HCT116 (cell line): ENCODE measurements at regions not wholly inside any gene's neighbourhood (a gene's known extent, or its start where the extent isn't known, plus 50 kb on each side); places are given as distances from the start of the nearest gene placed in this dataset.
A peak's percentile ranks its signal among the peaks of the same experiment; 100 is the strongest.
"Not testable (repeated sequence)": the region's sequence is repeated elsewhere in the genome, so short reads cannot be mapped to it uniquely, and the experiment has no call there.

Source experiments
- ATAC-seq: fragments of 200-7000 bp; cut with Tn5 transposase; 2 replicates; pipeline ENCODE4 v1.9.1; 2020; ENCODE audit warnings: mild to moderate bottlenecking, moderate library complexity
- BruUV-seq: library from RNA; stranded (reverse); fragments of 400-500 nt; replicated peaks from 2 replicates; lab custom pipeline; 2021; lab: Mats Ljungman, UMichigan
- CTCF ChIA-PET: fragments of 300-600 bp; sonication (Branson Sonifier 250); formaldehyde crosslinking; loops from one replicate; lab custom pipeline; 2021; ENCODE audit warnings: antibody characterized with exemption; lab: Charles Lee
- POLR2A ChIA-PET: fragments of 300-600, 350-600 bp; sonication (Branson Sonifier 250); formaldehyde crosslinking; loops from one replicate; lab custom pipeline; 2021; ENCODE audit warnings: antibody characterized with exemption; lab: Charles Lee
- RAD21 ChIA-PET, 2 experiments: fragments of 300-600 bp; sonication (Branson Sonifier 250); formaldehyde crosslinking; loops; one replicate each; lab custom pipeline; 2023; ENCODE audit warnings: low total read pairs in 2 of 2; ENCODE audit not compliant: uncharacterized antibody in 2 of 2, unreplicated experiment in 2 of 2, low non-redundant PET in 1 of 2; lab: Charles Lee
- DNase-seq: peaks from one replicate; pipeline ENCODE4 v3.0.0-alpha.2; 2010; ENCODE audit warnings: low read depth, low spot score
- H2AFZ ChIP-seq: fragments of 200-600 bp; shearing (Covaris generic), sonication (generic); 2 replicates; pipeline ENCODE4 v1.6.1; 2017; ENCODE audit warnings: low read depth, mixed run types, mixed read lengths, antibody characterized with exemption, low read length; ENCODE audit not compliant: poor library complexity, severe bottlenecking
- H3K27ac ChIP-seq: 2 replicates; pipeline ENCODE4 v1.5.1; 2012; ENCODE audit warnings: low read depth, low read length
- H3K27me3 ChIP-seq: fragments of 200-600 bp; sonication (generic); 2 replicates; pipeline ENCODE4 v1.6.1; 2016; ENCODE audit warnings: mixed run types, low read length, mixed read lengths; ENCODE audit not compliant: insufficient read depth
- H3K36me3 ChIP-seq, 2 experiments: fragments of 200-500 bp in 1 of 2; fragments of 200-600 bp in 1 of 2; sonication (Bioruptor generic) in 1 of 2; sonication (generic) in 1 of 2; 2 replicates each; pipeline versions ENCODE4 v1.5.1 to v1.6.1; 2014 to 2016; ENCODE audit warnings: low read length in 2 of 2, inconsistent platforms in 1 of 2, mixed read lengths in 1 of 2, mixed run types in 1 of 2; ENCODE audit not compliant: insufficient read depth in 2 of 2, control insufficient read depth in 1 of 2
- H3K4me1 ChIP-seq, 2 experiments: fragments of 200-600 bp in 1 of 2; sonication (generic) in 1 of 2; 2 replicates each; pipeline versions ENCODE4 v1.5.1 to v1.6.1; 2012 to 2017; ENCODE audit warnings: low read length in 2 of 2, inconsistent platforms in 1 of 2, mild to moderate bottlenecking in 1 of 2, mixed read lengths in 1 of 2, mixed run types in 1 of 2, moderate library complexity in 1 of 2; ENCODE audit not compliant: insufficient read depth in 2 of 2, control insufficient read depth in 1 of 2
- H3K4me2 ChIP-seq: fragments of 200-600 bp; sonication (generic); 2 replicates; pipeline ENCODE4 v1.6.1; 2017; ENCODE audit warnings: mixed run types, low read length, mixed read lengths
- H3K4me3 ChIP-seq, 2 experiments: fragments of 200-600 bp in 1 of 2; sonication (generic) in 1 of 2; replicated peaks in 1 of 2; 2 replicates each; pipeline ENCODE4 v1.5.1; 2011 to 2016; ENCODE audit warnings: low read length in 2 of 2, control low read depth in 1 of 2, low read depth in 1 of 2, mild to moderate bottlenecking in 1 of 2, mixed read lengths in 1 of 2, mixed run types in 1 of 2
- H3K79me2 ChIP-seq: fragments of 200-600 bp; sonication (generic); 2 replicates; pipeline ENCODE4 v1.6.1; 2017; ENCODE audit warnings: mild to moderate bottlenecking, mixed run types, low read length, moderate library complexity, mixed read lengths; ENCODE audit not compliant: insufficient read depth
- H3K9ac ChIP-seq: fragments of 200-600 bp; sonication (generic); 2 replicates; pipeline ENCODE4 v1.6.1; 2016; ENCODE audit warnings: low read length, mixed read lengths
- H3K9me2 ChIP-seq: fragments of 200-600 bp; sonication (generic), shearing (Covaris generic); 2 replicates; pipeline ENCODE4 v1.6.1; 2017; ENCODE audit warnings: mixed run types, mild to moderate bottlenecking, moderate library complexity; ENCODE audit not compliant: insufficient read depth
- H3K9me3 ChIP-seq, 2 experiments: fragments of 200-500 bp in 1 of 2; fragments of 200-600 bp in 1 of 2; sonication (Bioruptor generic) in 1 of 2; sonication (generic) in 1 of 2; 2 replicates each; pipeline ENCODE4 v1.6.1; 2014 to 2017; ENCODE audit warnings: low read length in 2 of 2, mixed read lengths in 2 of 2, inconsistent platforms in 1 of 2, low read depth in 1 of 2, mild to moderate bottlenecking in 1 of 2, mixed run types in 1 of 2, moderate library complexity in 1 of 2; ENCODE audit not compliant: control insufficient read depth in 1 of 2, insufficient read depth in 1 of 2
- H4K20me1 ChIP-seq: fragments of 200-600 bp; sonication (generic), shearing (Covaris generic); 2 replicates; pipeline ENCODE4 v1.6.1; 2017; ENCODE audit warnings: mixed run types, mild to moderate bottlenecking, moderate library complexity; ENCODE audit not compliant: insufficient read depth
- CEBPB ChIP-seq: IDR thresholded peaks from 2 replicates; pipeline ENCODE4 v1.6.1; 2012; ENCODE audit warnings: low read depth
- EZH2phosphoT487 ChIP-seq: fragments of 200-600 bp; IDR thresholded peaks from 2 replicates; pipeline ENCODE4 v1.6.1; 2018; ENCODE audit warnings: antibody characterized with exemption, borderline replicate concordance
- FOSL1 ChIP-seq: IDR thresholded peaks from 2 replicates; pipeline ENCODE4 v1.6.1; 2012; ENCODE audit warnings: low read depth
- JUND ChIP-seq: IDR thresholded peaks from 2 replicates; pipeline ENCODE4 v1.6.1; 2012
- POLR2AphosphoS5 ChIP-seq: IDR thresholded peaks from 2 replicates; pipeline ENCODE4 v1.6.1; 2011; ENCODE audit warnings: mild to moderate bottlenecking, low read depth, low read length, moderate library complexity
- RAD21 ChIP-seq: IDR thresholded peaks from 2 replicates; pipeline ENCODE4 v1.6.1; 2012; ENCODE audit warnings: low read depth, mild to moderate bottlenecking
- SIN3A ChIP-seq: IDR thresholded peaks from 2 replicates; pipeline ENCODE4 v1.6.1; 2012; ENCODE audit warnings: low read depth
- SP1 ChIP-seq: IDR thresholded peaks from 2 replicates; pipeline ENCODE4 v1.6.1; 2012; ENCODE audit warnings: low read depth
- SRF ChIP-seq: IDR thresholded peaks from 2 replicates; pipeline ENCODE4 v1.6.1; 2012; ENCODE audit warnings: low read depth
- TCF7L2 ChIP-seq: IDR thresholded peaks from 2 replicates; pipeline ENCODE4 v1.7.0; 2011; ENCODE audit warnings: borderline replicate concordance, inconsistent platforms; ENCODE audit not compliant: insufficient read depth, insufficient read length; ENCODE audit errors: extremely low read depth
- ZFX ChIP-seq: fragments of 450-650 bp; IDR thresholded peaks from 2 replicates; pipeline ENCODE4 v1.6.1; 2017
- ZNF274 ChIP-seq: fragments of 200-500 bp; sonication (Bioruptor generic); IDR thresholded peaks from 2 replicates; pipeline ENCODE4 v1.6.1; 2014; ENCODE audit warnings: mild to moderate bottlenecking, low read depth, low read length, inconsistent platforms
- intact Hi-C: fragments of 100-400 bp; cut with micrococcal nuclease; formaldehyde crosslinking; loops from 2 replicates; pipeline ENCODE4 v1.10.0; 2022
- TF ChIP-seq, protein P1 (sequence below): IDR thresholded peaks from 2 replicates; pipeline ENCODE4 v1.6.1; 2012; ENCODE audit warnings: low read depth

DNA sequence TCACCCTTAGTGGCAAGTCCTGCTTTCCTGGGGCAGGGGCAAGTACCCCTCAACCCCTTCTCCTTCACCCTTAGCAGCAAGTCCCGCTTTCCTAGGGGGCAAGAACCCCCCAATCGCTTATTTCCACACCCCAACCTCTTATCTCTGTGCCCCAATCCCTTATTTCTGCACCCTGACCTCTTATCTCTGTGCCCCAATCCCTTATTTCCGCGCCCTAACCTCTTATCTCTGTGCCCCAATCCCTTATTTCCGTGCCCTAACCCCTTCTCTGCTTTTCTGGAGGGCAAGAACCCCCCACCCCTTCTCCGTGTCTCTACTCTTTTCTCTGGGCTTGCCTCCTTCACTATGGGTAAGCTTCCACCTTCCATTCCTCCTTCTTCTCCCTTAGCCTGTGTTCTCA, 154.6 kb upstream of the NANOGP8 start:
- BruUV-seq, RAD21 ChIA-PET, H3K27me3 ChIP-seq, H3K79me2 ChIP-seq, H3K36me3 ChIP-seq, POLR2A ChIA-PET, H2AFZ ChIP-seq, CTCF ChIA-PET, H3K9ac ChIP-seq, DNase-seq, H3K27ac ChIP-seq, H3K4me3 ChIP-seq, intact Hi-C loops, H3K4me2 ChIP-seq, H3K4me1 ChIP-seq, H3K9me2 ChIP-seq, ATAC-seq, H3K9me3 ChIP-seq, H4K20me1 ChIP-seq: not testable (repeated sequence)

DNA sequence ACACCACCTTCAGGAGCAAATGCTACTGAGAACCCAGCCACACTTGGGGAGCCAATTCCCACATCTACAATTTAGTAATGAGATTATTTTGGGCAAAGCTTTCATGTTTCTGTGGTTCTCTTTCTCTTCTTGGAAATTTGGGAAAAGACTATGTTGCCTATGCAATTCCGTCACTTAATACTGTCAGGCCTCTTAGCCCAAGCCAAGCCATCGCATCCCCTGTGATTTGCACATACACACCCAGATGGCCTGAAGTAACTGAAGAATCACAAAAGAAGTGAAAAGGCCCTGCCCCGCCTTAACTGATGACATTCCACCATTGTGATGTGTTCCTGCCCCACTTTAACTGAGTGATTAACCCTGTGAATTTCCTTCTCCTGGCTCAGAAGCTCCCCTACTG, 153.4 kb upstream of the NANOGP8 start:
- CTCF ChIA-PET, ATAC-seq, RAD21 ChIA-PET, H3K4me3 ChIP-seq, DNase-seq, intact Hi-C loops, H3K9ac ChIP-seq, BruUV-seq, H3K9me2 ChIP-seq, H2AFZ ChIP-seq, H3K9me3 ChIP-seq, H4K20me1 ChIP-seq, H3K36me3 ChIP-seq, H3K27ac ChIP-seq, H3K27me3 ChIP-seq, POLR2A ChIA-PET, H3K79me2 ChIP-seq, H3K4me1 ChIP-seq: not testable (repeated sequence)
- H3K4me2 ChIP-seq, result 0 out of 2 replicates have a peak overlapping the region, but pooled peaks have one; percentile 3

DNA sequence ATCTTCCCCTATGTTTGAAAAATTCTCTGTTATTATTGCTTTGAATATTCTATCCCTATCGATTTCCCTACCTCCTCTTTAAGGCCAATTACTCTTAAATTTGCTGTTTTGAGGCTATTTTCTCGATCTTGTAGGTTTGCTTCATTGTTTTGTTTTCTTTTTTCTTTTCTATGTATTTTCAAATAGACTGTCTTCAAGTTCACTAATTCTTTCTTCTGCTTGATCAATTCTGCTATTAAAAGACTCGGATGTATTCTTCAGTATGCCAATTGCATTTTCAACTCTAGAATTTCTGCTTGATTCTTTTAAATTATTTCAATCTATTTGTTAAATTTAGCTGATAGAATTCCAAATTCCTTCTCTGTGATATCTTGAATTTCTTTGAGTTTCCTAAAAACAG, 144.0 kb upstream of the NANOGP8 start:
- no peaks in the 10 kb centered on the region for H3K9me2 ChIP-seq
- H3K27ac ChIP-seq, result no peak overlapping the region
- no peak overlapping the region for H3K4me3 ChIP-seq
- no peaks in the 10 kb centered on the region for H3K79me2 ChIP-seq
- POLR2A ChIA-PET, result no interaction called here
- DNase-seq, result no peak
- H3K4me2 ChIP-seq, result no peak overlapping the region
- intact Hi-C loops, result no loop called here
- CTCF ChIA-PET, result no interaction called here
- no peak overlapping the region for H2AFZ ChIP-seq
- H3K9ac ChIP-seq, result no peak overlapping the region
- no peaks in the 10 kb centered on the region for H3K27me3 ChIP-seq
- no peaks in the 10 kb centered on the region for H4K20me1 ChIP-seq
- H3K36me3 ChIP-seq, result no peaks in the 10 kb centered on the region
- BruUV-seq, result no TSS peak
- H3K4me1 ChIP-seq, result no peaks in the 10 kb centered on the region
- RAD21 ChIA-PET, result no interaction called here
- no peak for ATAC-seq
- no peaks in the 10 kb centered on the region for H3K9me3 ChIP-seq
- TF ChIP-seq JUND, result no peak
- no peak for TF ChIP-seq SP1
- no peak for TF ChIP-seq TCF7L2
- no peak for TF ChIP-seq SRF
- TF ChIP-seq CEBPB, result no peak
- TF ChIP-seq RAD21, result no peak
- no peak for TF ChIP-seq FOSL1
- no peak for TF ChIP-seq POLR2AphosphoS5
- TF ChIP-seq EZH2phosphoT487, result no peak
- TF ChIP-seq ZNF274, result no peak
- no peak for TF ChIP-seq SIN3A
- no peak for TF ChIP-seq ZFX
- TF ChIP-seq, protein P1, sequence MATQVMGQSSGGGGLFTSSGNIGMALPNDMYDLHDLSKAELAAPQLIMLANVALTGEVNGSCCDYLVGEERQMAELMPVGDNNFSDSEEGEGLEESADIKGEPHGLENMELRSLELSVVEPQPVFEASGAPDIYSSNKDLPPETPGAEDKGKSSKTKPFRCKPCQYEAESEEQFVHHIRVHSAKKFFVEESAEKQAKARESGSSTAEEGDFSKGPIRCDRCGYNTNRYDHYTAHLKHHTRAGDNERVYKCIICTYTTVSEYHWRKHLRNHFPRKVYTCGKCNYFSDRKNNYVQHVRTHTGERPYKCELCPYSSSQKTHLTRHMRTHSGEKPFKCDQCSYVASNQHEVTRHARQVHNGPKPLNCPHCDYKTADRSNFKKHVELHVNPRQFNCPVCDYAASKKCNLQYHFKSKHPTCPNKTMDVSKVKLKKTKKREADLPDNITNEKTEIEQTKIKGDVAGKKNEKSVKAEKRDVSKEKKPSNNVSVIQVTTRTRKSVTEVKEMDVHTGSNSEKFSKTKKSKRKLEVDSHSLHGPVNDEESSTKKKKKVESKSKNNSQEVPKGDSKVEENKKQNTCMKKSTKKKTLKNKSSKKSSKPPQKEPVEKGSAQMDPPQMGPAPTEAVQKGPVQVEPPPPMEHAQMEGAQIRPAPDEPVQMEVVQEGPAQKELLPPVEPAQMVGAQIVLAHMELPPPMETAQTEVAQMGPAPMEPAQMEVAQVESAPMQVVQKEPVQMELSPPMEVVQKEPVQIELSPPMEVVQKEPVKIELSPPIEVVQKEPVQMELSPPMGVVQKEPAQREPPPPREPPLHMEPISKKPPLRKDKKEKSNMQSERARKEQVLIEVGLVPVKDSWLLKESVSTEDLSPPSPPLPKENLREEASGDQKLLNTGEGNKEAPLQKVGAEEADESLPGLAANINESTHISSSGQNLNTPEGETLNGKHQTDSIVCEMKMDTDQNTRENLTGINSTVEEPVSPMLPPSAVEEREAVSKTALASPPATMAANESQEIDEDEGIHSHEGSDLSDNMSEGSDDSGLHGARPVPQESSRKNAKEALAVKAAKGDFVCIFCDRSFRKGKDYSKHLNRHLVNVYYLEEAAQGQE, result no peak
